ENCODE measurements at regions not wholly inside any gene's neighbourhood (a gene's known extent, or its start where the extent isn't known, plus 50 kb on each side); places are given as distances from the start of the nearest gene placed in this dataset.

DNA sequence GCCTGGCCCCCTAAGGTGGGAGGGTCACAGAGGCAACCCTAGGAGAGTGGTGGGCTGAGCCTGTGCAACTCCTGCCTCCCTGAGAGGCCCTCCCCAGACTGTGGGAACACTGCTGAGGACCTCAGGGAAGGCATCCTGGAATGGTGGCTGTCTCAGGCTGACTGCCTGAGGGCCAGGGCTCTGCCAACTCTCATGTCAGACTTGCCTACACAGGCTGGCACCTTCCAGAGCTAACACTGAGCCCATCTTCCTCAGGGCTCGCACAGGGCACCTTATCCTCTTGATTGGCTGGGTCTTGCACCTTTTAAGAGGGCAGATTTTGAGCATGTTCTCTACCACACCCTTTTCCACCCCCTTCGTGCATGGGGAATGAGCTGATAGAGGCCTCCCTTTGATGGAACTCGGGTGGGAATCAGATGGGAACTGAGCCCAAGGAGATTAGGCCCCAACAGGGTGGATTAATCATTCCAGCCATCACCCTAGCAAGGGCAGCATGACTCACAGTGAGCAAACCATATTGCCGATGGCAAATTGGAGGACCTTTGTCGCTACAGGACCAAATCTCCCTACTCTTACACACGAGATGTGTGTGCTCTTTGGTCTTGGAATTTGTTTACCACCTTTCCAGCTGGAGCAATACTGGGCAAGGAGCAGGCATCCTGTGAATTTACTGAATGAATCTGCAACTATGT, 702.8 kb downstream of the VRK1 start:
- Histone ChIP-seq H3K4me3 (no peak overlapping the region), H3K27me3 (replicated peaks; ENCODE audit: insufficient read depth) (no peaks in the 10 kb centered on the region), H3K36me3 (no peaks in the 10 kb centered on the region), H3K27ac (no peak overlapping the region), H3K4me1 (ENCODE audit: control insufficient read depth in 1 of 2, low read depth in 2 of 2) (no peaks in the 10 kb centered on the region), H3K9me3 (no peaks in the 10 kb centered on the region)
- DNase-seq (ENCODE audit: low spot score) (no peak), ATAC-seq (ENCODE audit: insufficient number of reproducible peaks, low FRiP score, low read depth) (no peak)
- TF ChIP-seq, protein P1, sequence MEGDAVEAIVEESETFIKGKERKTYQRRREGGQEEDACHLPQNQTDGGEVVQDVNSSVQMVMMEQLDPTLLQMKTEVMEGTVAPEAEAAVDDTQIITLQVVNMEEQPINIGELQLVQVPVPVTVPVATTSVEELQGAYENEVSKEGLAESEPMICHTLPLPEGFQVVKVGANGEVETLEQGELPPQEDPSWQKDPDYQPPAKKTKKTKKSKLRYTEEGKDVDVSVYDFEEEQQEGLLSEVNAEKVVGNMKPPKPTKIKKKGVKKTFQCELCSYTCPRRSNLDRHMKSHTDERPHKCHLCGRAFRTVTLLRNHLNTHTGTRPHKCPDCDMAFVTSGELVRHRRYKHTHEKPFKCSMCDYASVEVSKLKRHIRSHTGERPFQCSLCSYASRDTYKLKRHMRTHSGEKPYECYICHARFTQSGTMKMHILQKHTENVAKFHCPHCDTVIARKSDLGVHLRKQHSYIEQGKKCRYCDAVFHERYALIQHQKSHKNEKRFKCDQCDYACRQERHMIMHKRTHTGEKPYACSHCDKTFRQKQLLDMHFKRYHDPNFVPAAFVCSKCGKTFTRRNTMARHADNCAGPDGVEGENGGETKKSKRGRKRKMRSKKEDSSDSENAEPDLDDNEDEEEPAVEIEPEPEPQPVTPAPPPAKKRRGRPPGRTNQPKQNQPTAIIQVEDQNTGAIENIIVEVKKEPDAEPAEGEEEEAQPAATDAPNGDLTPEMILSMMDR (IDR thresholded peaks at IDR 0.05), result no peak

DNA sequence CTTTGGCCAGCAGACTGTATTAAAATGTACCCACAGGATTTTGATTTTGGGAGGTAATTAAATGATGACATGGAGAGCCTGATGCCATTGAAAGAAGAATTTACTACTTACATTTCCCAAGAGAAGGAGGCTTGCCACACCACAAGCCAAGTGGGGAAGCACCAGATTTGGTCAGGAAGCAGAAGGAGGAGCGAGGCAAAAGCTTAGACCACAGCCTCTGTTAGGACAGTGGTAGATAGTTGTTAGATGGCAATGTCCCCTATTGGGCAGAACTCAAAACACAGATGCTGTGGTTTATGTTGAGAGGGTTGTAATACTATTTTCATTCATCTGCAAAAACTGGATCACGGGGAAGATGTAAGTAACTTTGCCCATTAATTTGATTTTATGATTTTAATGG, 709.4 kb downstream of the VRK1 start:
- Histone ChIP-seq H3K9me3 (no peaks in the 10 kb centered on the region), H3K4me3 (no peak overlapping the region), H3K36me3 (no peaks in the 10 kb centered on the region), H3K27me3 (replicated peaks; ENCODE audit: insufficient read depth) (no peaks in the 10 kb centered on the region), H3K27ac (no peak overlapping the region), H3K4me1 (ENCODE audit: control insufficient read depth in 1 of 2, low read depth in 2 of 2) (no peaks in the 10 kb centered on the region)
- TF ChIP-seq, protein P1 (IDR thresholded peaks at IDR 0.05), result no peak
- ATAC-seq (ENCODE audit: insufficient number of reproducible peaks, low FRiP score, low read depth) (no peak), DNase-seq (ENCODE audit: low spot score) (no peak)

GRCh38 chr14:97513891-97514290, 716.7 kb downstream of the VRK1 start:
- no peaks in the 10 kb centered on the region for H3K36me3 ChIP-seq
- TF ChIP-seq, protein P1 (IDR thresholded peaks at IDR 0.05), result no peak
- H3K27ac ChIP-seq, result no peak overlapping the region
- no peaks in the 10 kb centered on the region for H3K4me1 ChIP-seq (ENCODE audit: control insufficient read depth in 1 of 2, low read depth in 2 of 2)
- H3K27me3 ChIP-seq (replicated peaks; ENCODE audit: insufficient read depth), result no peaks in the 10 kb centered on the region
- DNase-seq (ENCODE audit: low spot score) (no peak), ATAC-seq (ENCODE audit: insufficient number of reproducible peaks, low FRiP score, low read depth) (no peak)
- H3K4me3 ChIP-seq, result no peak overlapping the region
- no peaks in the 10 kb centered on the region for H3K9me3 ChIP-seq

DNA sequence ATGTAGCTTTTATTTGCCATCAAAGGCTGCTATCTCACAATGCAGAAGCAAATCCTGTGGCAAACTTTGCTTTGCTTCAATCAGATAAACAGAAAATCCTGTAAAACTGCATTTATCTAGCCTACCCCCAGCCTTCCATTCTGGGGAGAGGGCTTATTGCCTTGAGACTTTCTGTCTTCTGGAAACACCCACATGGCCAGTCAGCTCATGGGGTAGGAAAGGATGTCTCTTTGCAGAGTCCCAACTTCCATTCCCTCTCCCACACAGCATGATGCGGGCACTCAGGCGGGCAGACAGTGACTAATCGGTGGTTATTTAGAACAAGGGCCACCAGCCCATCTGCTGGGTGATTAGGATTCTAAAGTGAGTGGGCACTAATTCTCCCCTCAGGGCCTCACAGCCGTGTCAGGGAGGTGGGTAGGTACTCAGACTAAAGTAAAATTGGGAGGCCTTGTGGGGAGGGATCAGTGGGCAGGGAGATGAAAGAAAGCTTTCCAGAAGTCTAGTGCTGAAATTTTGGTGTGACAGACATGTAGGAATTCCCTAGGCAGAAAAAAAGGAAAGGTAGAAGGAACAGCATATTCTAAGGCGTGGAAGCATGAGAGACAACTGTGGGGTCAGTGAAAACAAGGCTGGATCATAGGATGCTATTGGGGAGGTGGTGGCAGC, 720.5 kb downstream of the VRK1 start:
- Histone ChIP-seq H3K27me3 (replicated peaks; ENCODE audit: insufficient read depth) (no peaks in the 10 kb centered on the region), H3K27ac (no peak overlapping the region), H3K4me1 (ENCODE audit: control insufficient read depth in 1 of 2, low read depth in 2 of 2) (no peaks in the 10 kb centered on the region), H3K36me3 (no peaks in the 10 kb centered on the region), H3K9me3 (no peaks in the 10 kb centered on the region), H3K4me3 (no peak overlapping the region)
- TF ChIP-seq, protein P1 (IDR thresholded peaks at IDR 0.05), result no peak
- ATAC-seq (ENCODE audit: insufficient number of reproducible peaks, low FRiP score, low read depth) (no peak), DNase-seq (ENCODE audit: low spot score) (no peak)

DNA sequence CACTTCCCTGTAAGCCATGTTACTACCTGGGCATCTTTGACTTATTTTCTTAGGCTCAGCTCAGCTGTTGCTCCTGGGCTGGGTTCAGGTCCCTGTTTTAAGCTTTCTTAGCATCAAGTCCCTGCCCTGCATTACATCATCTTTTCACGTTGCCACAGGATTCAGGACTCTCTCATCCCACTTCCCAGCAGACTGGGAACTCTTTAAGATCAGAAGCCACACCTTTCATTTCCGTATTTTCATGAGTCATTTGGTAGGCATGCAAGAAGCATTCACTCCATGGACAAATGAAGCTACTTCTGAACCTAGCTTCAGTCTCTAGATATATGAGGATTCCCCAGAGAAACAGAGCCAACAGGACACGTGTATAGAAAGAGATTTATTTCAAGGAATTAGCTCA, 726.8 kb downstream of the VRK1 start:
- Histone ChIP-seq H3K27me3 (replicated peaks; ENCODE audit: insufficient read depth) (no peaks in the 10 kb centered on the region), H3K27ac (no peak overlapping the region), H3K36me3 (no peaks in the 10 kb centered on the region), H3K4me1 (ENCODE audit: control insufficient read depth in 1 of 2, low read depth in 2 of 2) (no peaks in the 10 kb centered on the region), H3K9me3 (no peaks in the 10 kb centered on the region), H3K4me3 (no peak overlapping the region)
- ATAC-seq (ENCODE audit: insufficient number of reproducible peaks, low FRiP score, low read depth) (no peak), DNase-seq (ENCODE audit: low spot score) (no peak)
- TF ChIP-seq, protein P1 (IDR thresholded peaks at IDR 0.05), result no peak
